NB4 (cell line): ENCODE measurements at regions not wholly inside any gene's neighbourhood (a gene's known extent, or its start where the extent isn't known, plus 50 kb on each side); places are given as distances from the start of the nearest gene placed in this dataset.

Experiments used
- CTCF ChIP-seq: IDR thresholded peaks from one replicate; pipeline ENCODE4 v1.5.1; 2012; ENCODE audit warnings: low read depth, low read length
- MAX ChIP-seq: IDR thresholded peaks from 2 replicates; pipeline ENCODE4 v1.6.1; 2011; ENCODE audit warnings: low read depth, low read length
- POLR2A ChIP-seq: IDR thresholded peaks from 2 replicates; pipeline ENCODE4 v1.6.1; 2011; ENCODE audit warnings: mild to moderate bottlenecking; ENCODE audit not compliant: insufficient read length; ENCODE audit errors: extremely low read depth

GRCh38 chr1:148354284-148354912 lies 128.7 kb downstream of the PPIAL4G start:
- TF ChIP-seq POLR2A (no peak), CTCF (no peak), MAX (no peak)
